Upper lobe of left lung (tissue), 6 donors: ENCODE measurements at regions not wholly inside any gene's neighbourhood (a gene's known extent, or its start where the extent isn't known, plus 50 kb on each side); places are given as distances from the start of the nearest gene placed in this dataset.

Experiments used
- ATAC-seq, 2 donors: fragments of 200-7000 bp; cut with Tn5 transposase; one replicate each; pipeline ENCODE4 v1.9.1; 2022; ENCODE audit warnings: mild to moderate bottlenecking in 2 of 2, moderate library complexity in 2 of 2; ENCODE audit not compliant: low FRiP score in 2 of 2
- DNase-seq, 2 donors: peaks; one replicate each; pipeline ENCODE4 v3.0.0-alpha.2; 2019 to 2020
- H3K27ac ChIP-seq, 4 donors: fragments of 200-600 bp; sonication (generic); one replicate each; pipeline ENCODE4 v1.5.1; 2016 to 2019
- H3K27me3 ChIP-seq, 4 donors: fragments of 200-600 bp; sonication (generic); one replicate each; pipeline ENCODE4 v1.5.1; 2017 to 2019
- H3K36me3 ChIP-seq, 4 donors: fragments of 200-600 bp; sonication (generic); one replicate each; pipeline ENCODE4 v1.5.1; 2016 to 2019
- H3K4me1 ChIP-seq, 4 donors: fragments of 200-600 bp; sonication (generic); one replicate each; pipeline ENCODE4 v1.5.1; 2018 to 2019
- H3K4me3 ChIP-seq, 4 donors: fragments of 200-600 bp; sonication (generic); one replicate each; pipeline ENCODE4 v1.5.1; 2017 to 2019; ENCODE audit warnings: mild to moderate bottlenecking in 2 of 4, moderate library complexity in 1 of 4
- H3K9me3 ChIP-seq, 4 donors: fragments of 200-600 bp; sonication (generic); one replicate each; pipeline ENCODE4 v1.5.1; 2018 to 2019
- EP300 ChIP-seq, 4 donors: sonication (generic); formaldehyde crosslinking; IDR thresholded peaks; one replicate each; pipeline ENCODE4 v1.5.1; 2017; ENCODE audit warnings: antibody characterized with exemption in 4 of 4, control low read depth in 2 of 4
- POLR2A ChIP-seq, 4 donors: fragments of 450-650 bp; IDR thresholded peaks; one replicate each; pipeline ENCODE4 v1.5.1; 2016 to 2017; ENCODE audit warnings: antibody characterized with exemption in 4 of 4, mild to moderate bottlenecking in 2 of 4
- POLR2AphosphoS5 ChIP-seq, 2 donors: sonication (generic); formaldehyde crosslinking; IDR thresholded peaks; one replicate each; pipeline ENCODE4 v1.5.1; 2017; ENCODE audit warnings: antibody characterized with exemption in 2 of 2
- WGBS, 2 donors: methylation state at CpG; one replicate each; pipeline ENCODE4 v1.1.5; 2017 to 2018; 5-methylcytosine and 5-hydroxymethylcytosine counted together
- small RNA-seq, 4 donors: library from RNA; depleted of rRNA; stranded (forward); fragments of <200 nt; gene quantifications; one replicate each; pipeline ENCODE3, GENCODE V24; 2016
- TF ChIP-seq, protein P1 (sequence below), 6 experiments: fragments of 450-650 bp in 4 of 6; fragments of 200-600 bp in 2 of 6; sonication (generic) in 2 of 6; IDR thresholded peaks; one replicate each; pipeline ENCODE4 v1.5.1; 2016 to 2019; ENCODE audit warnings: antibody characterized with exemption in 6 of 6
- donor health status: DM: no; HTN: no; CAD: no; lungs with moderate emphysema.
- donor health status: DM: no; HTN: yes; CAD: no; lungs with severe emphysema.

DNA sequence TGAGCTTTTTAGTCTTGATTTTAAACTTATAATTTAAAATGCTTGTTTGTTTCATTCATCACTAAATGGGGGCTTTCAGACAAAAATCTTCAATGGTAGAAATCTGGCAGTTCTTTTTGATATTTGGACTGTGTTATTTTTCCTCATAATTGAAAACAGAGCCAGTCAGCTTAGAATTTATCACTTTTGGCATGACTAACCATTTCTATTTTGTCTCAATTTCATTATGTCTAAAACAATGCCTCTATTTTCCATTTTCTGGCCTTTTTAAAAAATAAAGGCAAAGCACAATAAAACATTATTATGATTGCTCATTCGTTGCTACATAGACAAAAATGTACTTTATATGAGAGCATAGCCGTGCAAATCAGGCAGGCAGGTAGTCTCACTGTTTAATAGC is 434.5 kb downstream of the XIRP2 start:
- DNase-seq (no peak), ATAC-seq (no peak)
- H3K27ac ChIP-seq = no peak overlapping the region
- no peak for TF ChIP-seq EP300 (IDR thresholded peaks at IDR 0.05)
- no peak for TF ChIP-seq POLR2A (IDR thresholded peaks at IDR 0.05)
- no peaks in the 10 kb centered on the region for H3K9me3 ChIP-seq
- H3K4me3 ChIP-seq = no peak overlapping the region
- H3K4me1 ChIP-seq = no peaks in the 10 kb centered on the region
- WGBS, 2 donors = 80 to 82% methylated on average over 2 of the region's 2 CpGs
- no peaks in the 10 kb centered on the region for H3K27me3 ChIP-seq
- no peaks in the 10 kb centered on the region for H3K36me3 ChIP-seq

DNA sequence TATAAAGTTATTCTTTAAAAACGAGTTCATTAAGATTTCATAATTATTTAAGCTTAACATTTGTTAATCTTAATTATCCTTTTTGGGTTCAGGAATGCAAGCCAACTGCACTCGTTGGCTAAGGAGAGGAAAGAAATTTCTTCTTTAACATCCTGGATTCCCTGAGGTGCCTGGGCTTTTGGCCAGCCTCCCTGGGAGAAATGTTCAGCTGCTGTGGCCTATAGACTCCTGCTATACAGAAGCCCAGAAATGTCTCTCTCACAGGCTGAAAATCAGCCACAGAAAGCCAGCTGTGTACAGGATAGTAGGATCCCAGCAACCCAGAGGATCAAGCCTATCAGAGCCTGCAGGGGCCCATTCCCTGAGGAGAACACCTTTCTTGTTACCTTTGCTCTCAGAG is 430.3 kb downstream of the XIRP2 start:
- Histone ChIP-seq H3K4me3 (no peak overlapping the region), H3K9me3 (no peaks in the 10 kb centered on the region), H3K27ac (no peak overlapping the region), H3K36me3 (no peaks in the 10 kb centered on the region), H3K4me1 (no peaks in the 10 kb centered on the region), H3K27me3 (no peaks in the 10 kb centered on the region)
- TF ChIP-seq, protein P1, sequence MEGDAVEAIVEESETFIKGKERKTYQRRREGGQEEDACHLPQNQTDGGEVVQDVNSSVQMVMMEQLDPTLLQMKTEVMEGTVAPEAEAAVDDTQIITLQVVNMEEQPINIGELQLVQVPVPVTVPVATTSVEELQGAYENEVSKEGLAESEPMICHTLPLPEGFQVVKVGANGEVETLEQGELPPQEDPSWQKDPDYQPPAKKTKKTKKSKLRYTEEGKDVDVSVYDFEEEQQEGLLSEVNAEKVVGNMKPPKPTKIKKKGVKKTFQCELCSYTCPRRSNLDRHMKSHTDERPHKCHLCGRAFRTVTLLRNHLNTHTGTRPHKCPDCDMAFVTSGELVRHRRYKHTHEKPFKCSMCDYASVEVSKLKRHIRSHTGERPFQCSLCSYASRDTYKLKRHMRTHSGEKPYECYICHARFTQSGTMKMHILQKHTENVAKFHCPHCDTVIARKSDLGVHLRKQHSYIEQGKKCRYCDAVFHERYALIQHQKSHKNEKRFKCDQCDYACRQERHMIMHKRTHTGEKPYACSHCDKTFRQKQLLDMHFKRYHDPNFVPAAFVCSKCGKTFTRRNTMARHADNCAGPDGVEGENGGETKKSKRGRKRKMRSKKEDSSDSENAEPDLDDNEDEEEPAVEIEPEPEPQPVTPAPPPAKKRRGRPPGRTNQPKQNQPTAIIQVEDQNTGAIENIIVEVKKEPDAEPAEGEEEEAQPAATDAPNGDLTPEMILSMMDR (IDR thresholded peaks at IDR 0.05) = no peak
- TF ChIP-seq EP300 (IDR thresholded peaks at IDR 0.05) (no peak), POLR2A (IDR thresholded peaks at IDR 0.05) (no peak), POLR2AphosphoS5 (IDR thresholded peaks at IDR 0.05) (no peak)
- WGBS, 2 donors = 60 to 63% methylated on average over 2 of the region's 2 CpGs
- no peak for ATAC-seq
- no peak for DNase-seq

DNA sequence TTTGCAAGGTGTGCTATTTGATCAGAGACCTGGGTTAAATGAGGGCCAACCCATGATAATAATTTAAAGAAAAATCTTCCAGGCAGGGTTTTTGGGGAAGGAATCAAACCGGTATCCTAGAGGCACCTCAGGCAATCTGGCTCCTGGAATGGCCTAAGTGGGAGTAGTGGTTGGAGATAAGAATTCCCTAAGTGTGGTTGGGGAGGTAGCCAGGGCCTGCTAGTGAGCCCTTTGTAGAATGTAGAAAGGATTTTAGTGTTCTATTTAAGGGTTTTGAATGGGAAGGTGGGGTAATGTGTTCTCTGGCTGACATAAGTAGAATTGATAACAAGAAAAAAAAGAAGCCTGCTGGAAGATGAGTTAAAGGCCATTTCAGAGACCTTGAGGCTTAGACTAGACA is 422.2 kb downstream of the XIRP2 start:
- Histone ChIP-seq H3K9me3 (no peaks in the 10 kb centered on the region), H3K4me1 (no peaks in the 10 kb centered on the region), H3K27ac (no peak overlapping the region), H3K36me3 (no peaks in the 10 kb centered on the region), H3K27me3 (no peaks in the 10 kb centered on the region), H3K4me3 (no peak overlapping the region)
- no peak for ATAC-seq
- no peak for DNase-seq
- 50 to 59% methylated on average over 1 of the region's 1 CpG for WGBS, 2 donors
- no peak for TF ChIP-seq POLR2A (IDR thresholded peaks at IDR 0.05)
- TF ChIP-seq, protein P1 (IDR thresholded peaks at IDR 0.05) = no peak
- TF ChIP-seq EP300 (IDR thresholded peaks at IDR 0.05) = no peak
- TF ChIP-seq POLR2AphosphoS5 (IDR thresholded peaks at IDR 0.05) = no peak

Small RNA genes lying in the stretch of these regions (small RNA-seq; reads per million reads assigned to genes)
- 0 reads per million in 4 donors for gene RNU7-148P
